Endothelial cell of umbilical vein (primary cell): ENCODE measurements at regions not wholly inside any gene's neighbourhood (a gene's known extent, or its start where the extent isn't known, plus 50 kb on each side); places are given as distances from the start of the nearest gene placed in this dataset.

Source experiments
- BruUV-seq: library from RNA; stranded (reverse); fragments of 400-500 nt; replicated peaks from 2 replicates; lab custom pipeline; 2021; lab: Mats Ljungman, UMichigan
- CTCF ChIA-PET: fragments of 300-600, 350-600 bp; sonication (Branson Sonifier 250); formaldehyde crosslinking; loops from one replicate; lab custom pipeline; 2021; ENCODE audit warnings: antibody characterized with exemption, inconsistent platforms; lab: Charles Lee
- POLR2A ChIA-PET: fragments of 300-600, 350-600 bp; sonication (Branson Sonifier 250); formaldehyde crosslinking; loops from one replicate; lab custom pipeline; 2021; ENCODE audit warnings: antibody characterized with exemption, inconsistent platforms; lab: Charles Lee
- DNase-seq: peaks from one replicate; pipeline ENCODE4 v3.0.0-alpha.2; 2011; ENCODE audit warnings: low read depth, low spot score
- FAIRE-seq: peaks from 2 replicates; lab custom pipeline; 2011; peaks lifted over from hg19 to GRCh38; lab: Jason Lieb, UNC
- H2AFZ ChIP-seq: 2 replicates; pipeline ENCODE4 v1.6.0; 2012; ENCODE audit warnings: low read depth, low read length, control low read depth, inconsistent platforms
- H3K27ac ChIP-seq: 2 replicates; pipeline ENCODE4 v1.5.1; 2011; ENCODE audit warnings: low read depth, mild to moderate bottlenecking, control low read depth, low read length, moderate library complexity; ENCODE audit not compliant: insufficient read depth
- H3K27me3 ChIP-seq, 2 experiments: 2 replicates each; pipeline versions ENCODE4 v1.6.0 to v1.6.1; 2011; ENCODE audit warnings: low read length in 2 of 2, mixed read lengths in 1 of 2; ENCODE audit not compliant: control insufficient read depth in 2 of 2, insufficient read depth in 2 of 2
- H3K36me3 ChIP-seq, 2 experiments: 2 replicates in 1 of 2; 3 replicates in 1 of 2; pipeline ENCODE4 v1.5.1; 2011; ENCODE audit warnings: low read length in 2 of 2, mild to moderate bottlenecking in 1 of 2, moderate library complexity in 1 of 2; ENCODE audit not compliant: control insufficient read depth in 2 of 2, insufficient read depth in 2 of 2; ENCODE audit errors: extremely low read depth in 1 of 2
- H3K4me1 ChIP-seq: 3 replicates; pipeline ENCODE4 v1.5.1; 2011; ENCODE audit warnings: mild to moderate bottlenecking, low read length; ENCODE audit not compliant: control insufficient read depth, insufficient read depth; ENCODE audit errors: extremely low read depth
- H3K4me2 ChIP-seq: 2 replicates; pipeline ENCODE4 v1.6.1; 2011; ENCODE audit warnings: low read length, control low read depth, mixed read lengths; ENCODE audit not compliant: insufficient read depth
- H3K4me3 ChIP-seq, 3 experiments: fragments of 200-600 bp in 1 of 3; sonication (generic), shearing (Covaris generic) in 1 of 3; replicated peaks in 1 of 3; 2 replicates each; pipeline ENCODE4 v1.5.1; 2011 to 2016; ENCODE audit warnings: control low read depth in 3 of 3, low read length in 3 of 3, mild to moderate bottlenecking in 2 of 3, inconsistent platforms in 1 of 3, low read depth in 1 of 3, moderate library complexity in 1 of 3; ENCODE audit not compliant: insufficient read depth in 1 of 3
- H3K79me2 ChIP-seq: 2 replicates; pipeline ENCODE4 v1.6.0; 2012; ENCODE audit warnings: low read length, inconsistent platforms; ENCODE audit not compliant: control insufficient read depth, insufficient read depth
- H3K9ac ChIP-seq: replicated peaks from 2 replicates; pipeline ENCODE3; 2011; ENCODE audit warnings: low read length, control low read depth; ENCODE audit not compliant: insufficient read depth; ENCODE audit errors: extremely low read depth
- H3K9me1 ChIP-seq: replicated peaks from 3 replicates; pipeline ENCODE4 v1.6.0; 2011; ENCODE audit warnings: mild to moderate bottlenecking, low read length; ENCODE audit not compliant: control insufficient read depth, insufficient read depth; ENCODE audit errors: extremely low read depth
- H3K9me3 ChIP-seq: replicated peaks from 2 replicates; pipeline ENCODE4 v1.5.1; 2012; ENCODE audit warnings: low read length, inconsistent platforms; ENCODE audit not compliant: control insufficient read depth, insufficient read depth
- H4K20me1 ChIP-seq: replicated peaks from 2 replicates; pipeline ENCODE3; 2011; ENCODE audit warnings: mild to moderate bottlenecking, low read length; ENCODE audit not compliant: control insufficient read depth, insufficient read depth; ENCODE audit errors: extremely low read depth
- EZH2 ChIP-seq: IDR thresholded peaks from 2 replicates; pipeline ENCODE4 v1.6.1; 2012; ENCODE audit warnings: borderline replicate concordance, low read depth, mild to moderate bottlenecking, moderate library complexity, low read length, inconsistent platforms; ENCODE audit not compliant: severe bottlenecking
- FOS ChIP-seq: IDR thresholded peaks from 2 replicates; pipeline ENCODE4 v1.6.1; 2011; ENCODE audit warnings: mild to moderate bottlenecking, low read length, moderate library complexity, borderline replicate concordance; ENCODE audit not compliant: insufficient read depth
- GATA2 ChIP-seq: IDR thresholded peaks from 2 replicates; pipeline ENCODE4 v1.7.0; 2011; ENCODE audit warnings: low read depth, mild to moderate bottlenecking, moderate library complexity, mixed read lengths, low read length; ENCODE audit not compliant: insufficient read length, insufficient read depth
- JUN ChIP-seq: IDR thresholded peaks from 2 replicates; pipeline ENCODE4 v1.6.1; 2011; ENCODE audit warnings: borderline replicate concordance, low read depth; ENCODE audit not compliant: insufficient read length, insufficient read depth
- MAX ChIP-seq: IDR thresholded peaks from 2 replicates; pipeline ENCODE4 v1.6.1; 2011; ENCODE audit not compliant: insufficient read depth, insufficient read length
- MYC ChIP-seq: IDR thresholded peaks from one replicate; pipeline ENCODE4 v1.6.1; 2011; ENCODE audit warnings: mild to moderate bottlenecking, low read depth, low read length
- POLR2A ChIP-seq: IDR thresholded peaks from 2 replicates; pipeline ENCODE4 v1.6.1; 2012; ENCODE audit warnings: low read depth, mild to moderate bottlenecking, control low read depth, low read length
- POLR2AphosphoS5 ChIP-seq: IDR thresholded peaks from 2 replicates; pipeline ENCODE4 v1.6.1; 2012; ENCODE audit warnings: low read depth, mild to moderate bottlenecking, control low read depth, low read length, moderate library complexity; ENCODE audit not compliant: insufficient read depth
- dilution Hi-C: fragments of 300-500 bp; cut with MboI; formaldehyde crosslinking; loops from one replicate; pipeline ENCODE4 v1.15.0; 2019; ENCODE audit warnings: low sequenced_read_pairs; ENCODE audit not compliant: extremely low pct_ligation_motif_present
- intact Hi-C: fragments of 100-400 bp; cut with micrococcal nuclease; formaldehyde crosslinking; loops from one replicate; pipeline ENCODE4 v1.10.0; 2022
- TF ChIP-seq, protein P1 (sequence below), 2 donors: IDR thresholded peaks; 1 replicate in 1 of 2; 2 replicates in 1 of 2; pipeline ENCODE4 v1.5.1; 2011; ENCODE audit warnings: low read length in 2 of 2, mild to moderate bottlenecking in 2 of 2, moderate library complexity in 2 of 2, control low read depth in 1 of 2, inconsistent platforms in 1 of 2, low read depth in 1 of 2; ENCODE audit not compliant: insufficient read depth in 1 of 2; ENCODE audit errors: extremely low read depth in 1 of 2

- no peak overlapping the region for H3K4me3 ChIP-seq
- no peaks in the 10 kb centered on the region for H3K27me3 ChIP-seq
- H3K4me2 ChIP-seq = no peak overlapping the region
- no TSS peak for BruUV-seq
- H4K20me1 ChIP-seq = no peaks in the 10 kb centered on the region
- no peaks in the 10 kb centered on the region for H3K9me3 ChIP-seq
- H3K4me1 ChIP-seq = no peaks in the 10 kb centered on the region
- H2AFZ ChIP-seq = no peak overlapping the region
- no peaks in the 10 kb centered on the region for H3K9me1 ChIP-seq
- CTCF ChIA-PET = interaction anchor here (1.1 to 1.4 kb wide), 2 partner anchors 11 to 299 kb away, joined by 4 to 6 read pairs; no protein-coding TSS in a partner anchor
- POLR2A ChIA-PET = no interaction called here
- dilution Hi-C loops (no loop called here), intact Hi-C loops (no loop called here)
- TF ChIP-seq, protein P1, sequence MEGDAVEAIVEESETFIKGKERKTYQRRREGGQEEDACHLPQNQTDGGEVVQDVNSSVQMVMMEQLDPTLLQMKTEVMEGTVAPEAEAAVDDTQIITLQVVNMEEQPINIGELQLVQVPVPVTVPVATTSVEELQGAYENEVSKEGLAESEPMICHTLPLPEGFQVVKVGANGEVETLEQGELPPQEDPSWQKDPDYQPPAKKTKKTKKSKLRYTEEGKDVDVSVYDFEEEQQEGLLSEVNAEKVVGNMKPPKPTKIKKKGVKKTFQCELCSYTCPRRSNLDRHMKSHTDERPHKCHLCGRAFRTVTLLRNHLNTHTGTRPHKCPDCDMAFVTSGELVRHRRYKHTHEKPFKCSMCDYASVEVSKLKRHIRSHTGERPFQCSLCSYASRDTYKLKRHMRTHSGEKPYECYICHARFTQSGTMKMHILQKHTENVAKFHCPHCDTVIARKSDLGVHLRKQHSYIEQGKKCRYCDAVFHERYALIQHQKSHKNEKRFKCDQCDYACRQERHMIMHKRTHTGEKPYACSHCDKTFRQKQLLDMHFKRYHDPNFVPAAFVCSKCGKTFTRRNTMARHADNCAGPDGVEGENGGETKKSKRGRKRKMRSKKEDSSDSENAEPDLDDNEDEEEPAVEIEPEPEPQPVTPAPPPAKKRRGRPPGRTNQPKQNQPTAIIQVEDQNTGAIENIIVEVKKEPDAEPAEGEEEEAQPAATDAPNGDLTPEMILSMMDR (IDR thresholded peaks at IDR 0.05; ENCODE audit: extremely low read depth in 1 of 2, insufficient read depth in 1 of 2, low read depth in 1 of 2, low read length in 2 of 2) = no peak
- TF ChIP-seq POLR2AphosphoS5 = no peak
- TF ChIP-seq GATA2 = no peak
- no peak for TF ChIP-seq FOS
- TF ChIP-seq MYC = no peak
- TF ChIP-seq JUN = no peak
- no peak for TF ChIP-seq POLR2A
- TF ChIP-seq MAX = no peak
- TF ChIP-seq EZH2 = no peak
- no peak for FAIRE-seq
- no peaks in the 10 kb centered on the region for H3K79me2 ChIP-seq
- no peak overlapping the region for H3K9ac ChIP-seq
- H3K27ac ChIP-seq = no peak overlapping the region
- H3K36me3 ChIP-seq = no peaks in the 10 kb centered on the region
- no peak for DNase-seq
Observed at GRCh38 chr6:164408868-164409267, 900.5 kb downstream of the C6orf118 start.
